IPS-15b (cell line): ENCODE measurements at regions not wholly inside any gene's neighbourhood (a gene's known extent, or its start where the extent isn't known, plus 50 kb on each side); places are given as distances from the start of the nearest gene placed in this dataset.

Experiments
- H3K27me3 ChIP-seq: one replicate; pipeline ENCODE4 v1.6.1; 2013; ENCODE audit warnings: low read length; ENCODE audit not compliant: control insufficient read depth, insufficient read depth
- H3K36me3 ChIP-seq: one replicate; pipeline ENCODE4 v1.6.1; 2013; ENCODE audit warnings: low read length; ENCODE audit not compliant: control insufficient read depth, insufficient read depth
- H3K4me1 ChIP-seq: one replicate; pipeline ENCODE4 v1.6.1; 2013; ENCODE audit warnings: mild to moderate bottlenecking, low read length; ENCODE audit not compliant: control insufficient read depth, insufficient read depth
- H3K4me3 ChIP-seq: one replicate; pipeline ENCODE4 v1.5.1; 2013; ENCODE audit warnings: low read depth, low read length
- H3K9ac ChIP-seq: one replicate; pipeline ENCODE4 v1.6.1; 2013; ENCODE audit warnings: low read depth, mild to moderate bottlenecking, low read length
- H3K9me3 ChIP-seq: one replicate; pipeline ENCODE4 v1.6.1; 2013; ENCODE audit warnings: mild to moderate bottlenecking, low read length; ENCODE audit not compliant: control insufficient read depth, insufficient read depth

DNA sequence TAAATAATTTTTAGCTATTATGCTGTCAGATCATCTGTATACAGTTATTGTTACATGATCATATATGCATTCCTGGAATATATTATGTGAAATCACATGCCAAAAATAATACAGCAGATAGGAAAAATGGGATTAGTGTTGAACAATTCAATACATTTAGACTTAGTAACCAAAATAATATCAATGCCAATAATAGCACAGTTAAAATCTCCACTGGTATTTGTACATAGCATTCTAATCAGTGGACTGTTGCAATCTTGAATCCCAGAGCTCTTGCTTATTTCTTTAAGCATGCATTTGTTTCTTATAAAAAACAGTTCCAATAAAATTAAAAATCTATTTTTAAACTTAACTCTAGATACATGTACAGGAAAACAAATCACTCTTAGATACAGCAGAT, 2772.2 kb downstream of the PCDH9 start:
- Histone ChIP-seq H3K4me1 (no peaks in the 10 kb centered on the region), H3K9ac (no peak overlapping the region), H3K27me3 (no peaks in the 10 kb centered on the region), H3K36me3 (no peaks in the 10 kb centered on the region), H3K4me3 (no peak overlapping the region), H3K9me3 (no peaks in the 10 kb centered on the region)

DNA sequence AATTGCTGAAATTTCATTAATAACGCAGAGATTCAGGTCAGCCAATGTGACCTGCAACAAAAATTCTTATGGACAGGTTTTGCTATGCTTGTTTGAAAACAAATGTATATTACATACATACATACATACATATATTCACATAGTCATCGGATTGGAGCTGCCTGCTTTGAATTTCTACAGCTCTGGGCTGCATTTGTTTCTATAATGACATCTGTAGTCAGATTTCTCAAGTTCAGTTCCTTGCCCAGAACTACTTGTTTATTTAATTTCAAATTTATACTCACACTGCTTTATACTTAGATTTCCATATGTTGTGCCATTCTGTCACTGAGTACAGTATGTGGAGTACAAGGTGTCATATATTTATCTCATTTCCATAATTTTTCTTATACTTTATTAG, 2775.0 kb downstream of the PCDH9 start:
- Histone ChIP-seq H3K4me3 (no peak overlapping the region), H3K9me3 (no peaks in the 10 kb centered on the region), H3K36me3 (no peaks in the 10 kb centered on the region), H3K9ac (no peak overlapping the region), H3K27me3 (no peaks in the 10 kb centered on the region), H3K4me1 (no peaks in the 10 kb centered on the region)

- no peak overlapping the region for H3K9ac ChIP-seq
- no peaks in the 10 kb centered on the region for H3K27me3 ChIP-seq
- no peak overlapping the region for H3K4me3 ChIP-seq
- no peaks in the 10 kb centered on the region for H3K36me3 ChIP-seq
- H3K9me3 ChIP-seq: no peaks in the 10 kb centered on the region
- no peaks in the 10 kb centered on the region for H3K4me1 ChIP-seq
These were observed 2776.3 kb downstream of the PCDH9 start for GRCh38 chr13:64453831-64454230.

DNA sequence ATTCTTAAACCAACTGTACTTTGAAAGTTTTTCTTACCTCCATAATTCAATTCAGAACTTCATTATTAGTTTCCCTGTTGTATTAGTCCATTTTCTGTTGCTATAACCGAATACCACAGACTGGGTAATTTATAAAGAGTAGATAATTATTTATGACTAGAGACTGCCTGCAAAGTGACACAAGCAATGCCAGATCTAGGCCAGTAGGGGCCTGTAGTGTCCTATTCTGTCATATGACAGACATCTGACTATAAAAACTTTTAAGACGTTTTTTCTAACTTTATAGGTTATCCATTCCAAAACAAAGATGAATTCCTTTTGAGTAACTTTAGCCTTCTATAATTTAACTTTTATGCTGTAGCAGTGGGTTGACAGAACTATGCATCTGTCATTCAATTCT, 2783.8 kb downstream of the PCDH9 start:
- Histone ChIP-seq H3K4me3 (no peak overlapping the region), H3K36me3 (no peaks in the 10 kb centered on the region), H3K9ac (no peak overlapping the region), H3K27me3 (no peaks in the 10 kb centered on the region), H3K9me3 (no peaks in the 10 kb centered on the region), H3K4me1 (no peaks in the 10 kb centered on the region)

DNA sequence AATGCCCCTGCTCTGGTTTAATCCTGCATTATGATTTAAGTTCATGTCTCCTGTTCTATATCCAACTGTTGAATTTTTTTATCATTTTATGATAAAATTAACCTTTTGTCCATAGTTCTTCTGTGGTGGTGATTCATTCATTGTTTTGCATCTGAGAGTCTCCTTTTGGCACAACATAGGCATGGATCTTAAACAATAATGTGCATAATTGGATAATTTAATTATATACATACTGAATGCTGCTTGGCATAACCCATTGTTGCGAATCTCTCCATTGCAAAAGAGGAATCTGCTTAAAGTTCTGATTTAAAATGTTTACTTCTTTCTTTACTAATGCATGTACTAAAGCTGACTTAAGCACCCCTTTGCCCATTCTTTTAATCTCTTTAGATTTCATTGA, 2788.4 kb downstream of the PCDH9 start:
- no peak overlapping the region for H3K4me3 ChIP-seq
- no peaks in the 10 kb centered on the region for H3K9me3 ChIP-seq
- no peaks in the 10 kb centered on the region for H3K27me3 ChIP-seq
- H3K4me1 ChIP-seq: peaks cover 10% of the 10 kb centered on the region
- H3K36me3 ChIP-seq: no peaks in the 10 kb centered on the region
- H3K9ac ChIP-seq: no peak overlapping the region

- no peaks in the 10 kb centered on the region for H3K9me3 ChIP-seq
- H3K4me1 ChIP-seq: peaks cover 10% of the 10 kb centered on the region
- no peaks in the 10 kb centered on the region for H3K27me3 ChIP-seq
- no peaks in the 10 kb centered on the region for H3K36me3 ChIP-seq
- H3K4me3 ChIP-seq: no peak overlapping the region
- H3K9ac ChIP-seq: no peak overlapping the region
These were observed 2792.1 kb downstream of the PCDH9 start for GRCh38 chr13:64438084-64438483.

- Histone ChIP-seq H3K36me3 (no peaks in the 10 kb centered on the region), H3K27me3 (no peaks in the 10 kb centered on the region), H3K4me3 (no peak overlapping the region), H3K4me1 (no peaks in the 10 kb centered on the region), H3K9me3 (no peaks in the 10 kb centered on the region), H3K9ac (no peak overlapping the region)
These were observed 2800.4 kb downstream of the PCDH9 start for GRCh38 chr13:64429691-64430090.

DNA sequence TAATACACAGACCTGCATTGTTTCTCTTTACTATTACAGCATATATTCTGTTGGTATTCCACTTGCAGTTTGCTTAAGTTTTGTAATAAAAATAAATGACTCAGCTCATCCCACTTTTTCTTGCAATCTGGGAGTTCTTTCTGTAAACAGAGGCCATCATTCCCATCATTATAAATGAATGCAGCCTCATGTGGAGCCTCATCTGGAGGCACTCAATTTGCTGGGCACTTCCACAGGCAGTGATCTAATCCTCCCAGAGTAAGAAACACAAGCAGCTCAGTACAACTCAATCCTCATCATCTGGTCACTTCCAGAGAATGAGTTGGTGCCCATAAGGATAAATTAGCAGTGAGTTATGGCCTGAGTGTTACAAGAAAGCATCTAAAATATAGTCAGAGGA, 2801.9 kb downstream of the PCDH9 start:
- Histone ChIP-seq H3K4me3 (no peak overlapping the region), H3K9ac (no peak overlapping the region), H3K4me1 (no peaks in the 10 kb centered on the region), H3K27me3 (no peaks in the 10 kb centered on the region), H3K36me3 (no peaks in the 10 kb centered on the region), H3K9me3 (no peaks in the 10 kb centered on the region)

- Histone ChIP-seq H3K4me3 (no peak overlapping the region), H3K36me3 (no peaks in the 10 kb centered on the region), H3K9ac (no peak overlapping the region), H3K9me3 (no peaks in the 10 kb centered on the region), H3K27me3 (no peaks in the 10 kb centered on the region), H3K4me1 (no peaks in the 10 kb centered on the region)
These were observed 2806.7 kb downstream of the PCDH9 start for GRCh38 chr13:64423467-64423866.

GRCh38 chr13:64420181-64420580, 2810.0 kb downstream of the PCDH9 start:
- H3K9ac ChIP-seq: no peak overlapping the region
- H3K4me1 ChIP-seq: no peaks in the 10 kb centered on the region
- H3K4me3 ChIP-seq: no peak overlapping the region
- no peaks in the 10 kb centered on the region for H3K9me3 ChIP-seq
- no peaks in the 10 kb centered on the region for H3K27me3 ChIP-seq
- no peaks in the 10 kb centered on the region for H3K36me3 ChIP-seq

GRCh38 chr13:64417581-64417980, 2812.6 kb downstream of the PCDH9 start:
- Histone ChIP-seq H3K9ac (no peak overlapping the region), H3K36me3 (no peaks in the 10 kb centered on the region), H3K4me3 (no peak overlapping the region)

DNA sequence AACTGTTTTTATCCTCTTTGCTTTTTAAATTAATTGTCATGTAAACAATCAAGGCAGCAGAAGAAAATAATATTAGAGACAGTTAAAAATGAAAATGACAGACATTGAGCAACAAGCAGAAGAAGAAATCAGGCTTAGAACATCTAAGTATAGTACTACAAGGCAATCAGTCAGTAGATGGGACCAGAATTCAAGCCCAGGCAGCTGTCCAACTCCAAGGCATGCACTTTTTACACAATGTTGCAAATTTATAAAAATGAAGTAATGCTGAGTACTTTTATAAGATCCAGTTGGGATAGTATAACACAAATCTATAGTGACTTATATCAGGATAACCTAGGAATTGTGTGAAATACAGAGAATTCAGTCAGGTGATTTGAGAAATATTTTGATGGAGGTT, 2815.8 kb downstream of the PCDH9 start:
- Histone ChIP-seq H3K4me3 (no peak overlapping the region), H3K27me3 (no peaks in the 10 kb centered on the region), H3K36me3 (no peaks in the 10 kb centered on the region), H3K9ac (no peak overlapping the region), H3K9me3 (no peaks in the 10 kb centered on the region), H3K4me1 (no peaks in the 10 kb centered on the region)

More at GRCh38 chr13:64417581-64417980, 2812.6 kb downstream of the PCDH9 start:
- H3K27me3 ChIP-seq: no peaks in the 10 kb centered on the region
- no peaks in the 10 kb centered on the region for H3K9me3 ChIP-seq
- no peaks in the 10 kb centered on the region for H3K4me1 ChIP-seq

GRCh38 chr13:64413529-64413928, 2816.6 kb downstream of the PCDH9 start:
- Histone ChIP-seq H3K4me1 (no peaks in the 10 kb centered on the region), H3K36me3 (no peaks in the 10 kb centered on the region), H3K9me3 (no peaks in the 10 kb centered on the region), H3K9ac (no peak overlapping the region), H3K4me3 (no peak overlapping the region), H3K27me3 (no peaks in the 10 kb centered on the region)
